SW480 (cell line): ENCODE measurements at regions not wholly inside any gene's neighbourhood (a gene's known extent, or its start where the extent isn't known, plus 50 kb on each side); places are given as distances from the start of the nearest gene placed in this dataset.
"Not testable (repeated sequence)": the region's sequence is repeated elsewhere in the genome, so short reads cannot be mapped to it uniquely, and the experiment has no call there.

Experiments
- DNase-seq: peaks from one replicate; pipeline ENCODE4 v3.0.0-alpha.2; 2016; ENCODE audit warnings: low spot score

DNA sequence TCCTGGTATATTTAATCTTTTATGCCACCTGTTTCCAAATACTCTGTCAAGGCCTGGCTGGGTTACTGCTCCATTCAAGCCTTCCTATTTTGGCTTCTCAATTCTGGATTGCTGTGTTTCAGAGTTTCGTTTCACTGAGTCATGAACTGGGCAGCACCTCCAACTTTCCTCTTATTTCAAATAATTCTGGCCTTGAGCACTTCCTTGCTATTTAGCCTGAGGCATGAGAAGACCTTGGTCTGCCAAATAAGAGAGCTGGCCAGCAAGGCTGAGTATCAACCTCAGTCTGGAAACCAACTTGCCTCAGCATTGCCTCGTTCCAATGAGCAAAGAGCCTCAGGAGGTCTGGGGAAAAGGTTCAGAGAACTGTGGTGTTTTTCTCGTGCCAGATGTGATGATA is 66.6 kb downstream of the TNFAIP3 start:
- no peak for DNase-seq

DNA sequence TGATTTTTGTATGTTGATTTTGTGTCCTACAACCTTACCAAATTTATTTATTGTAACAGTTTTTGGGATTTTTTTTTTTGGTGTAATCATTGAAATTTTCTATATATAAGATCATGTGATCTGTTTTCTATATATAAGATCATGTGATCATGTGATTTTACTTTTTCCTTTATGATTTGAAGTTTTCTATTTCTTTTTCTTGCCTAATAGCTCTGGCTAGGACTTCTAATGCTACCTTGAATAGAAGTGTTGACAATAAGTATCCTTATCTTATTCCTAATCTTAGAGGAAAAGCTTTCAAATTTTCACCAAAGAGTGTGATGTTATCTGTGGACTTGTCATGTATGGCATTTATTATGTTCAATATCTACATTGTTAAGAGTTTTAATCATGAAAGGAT is 69.7 kb downstream of the TNFAIP3 start:
- no peak for DNase-seq

GRCh38 chr6:137937834-137938233 is 70.8 kb downstream of the TNFAIP3 start:
- no peak for DNase-seq

- DNase-seq = no peak
These were observed 71.8 kb downstream of the TNFAIP3 start for GRCh38 chr6:137938770-137939379.

- no peak for DNase-seq
These were observed 74.9 kb downstream of the TNFAIP3 start for GRCh38 chr6:137941995-137942394.

- DNase-seq = no peak
These were observed 75.7 kb downstream of the TNFAIP3 start for GRCh38 chr6:137942736-137943135.

DNA sequence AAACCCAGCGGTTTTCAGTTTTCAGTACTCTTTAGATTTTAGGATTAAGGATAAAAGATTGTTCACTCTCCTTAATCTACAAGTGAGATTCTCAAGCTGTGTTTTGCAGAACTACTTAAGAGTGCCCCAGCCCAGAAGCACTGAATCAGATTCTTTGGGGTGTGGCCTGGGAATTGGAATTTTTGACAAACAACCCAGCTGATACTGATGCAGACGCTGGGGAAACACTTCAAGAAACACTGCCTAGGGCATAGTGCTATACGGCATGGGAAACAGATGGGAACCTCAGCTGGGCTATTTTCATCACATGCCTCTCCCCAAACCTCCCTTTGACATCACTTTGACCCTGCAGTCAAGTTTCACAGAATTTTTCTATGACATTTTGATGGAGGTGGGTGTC is 77.3 kb downstream of the TNFAIP3 start:
- not testable (repeated sequence) for DNase-seq

- DNase-seq = peak; percentile 35
These were observed 77.9 kb downstream of the TNFAIP3 start for GRCh38 chr6:137944793-137945498.

- no peak for DNase-seq
These were observed 82.8 kb downstream of the TNFAIP3 start for GRCh38 chr6:137949686-137950390.

DNA sequence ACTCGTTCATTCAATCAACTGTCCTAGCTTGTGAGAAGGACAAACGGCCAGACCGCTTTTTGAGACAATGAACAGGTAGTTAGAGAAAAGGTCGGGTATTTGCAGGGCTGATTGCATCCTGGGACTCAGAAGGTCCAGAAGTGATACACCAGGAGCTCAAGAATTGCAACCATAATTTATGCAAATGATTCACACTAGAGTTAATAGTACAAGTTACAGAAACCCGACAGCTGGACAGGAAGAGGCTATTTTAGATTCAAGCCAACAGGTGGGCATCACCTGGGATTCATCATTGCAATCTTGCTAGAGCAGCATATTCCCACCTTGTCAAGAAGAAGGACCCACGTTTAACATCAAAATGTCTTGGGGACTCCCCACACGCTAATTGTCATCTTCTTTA is 83.5 kb downstream of the TNFAIP3 start:
- no peak for DNase-seq

DNA sequence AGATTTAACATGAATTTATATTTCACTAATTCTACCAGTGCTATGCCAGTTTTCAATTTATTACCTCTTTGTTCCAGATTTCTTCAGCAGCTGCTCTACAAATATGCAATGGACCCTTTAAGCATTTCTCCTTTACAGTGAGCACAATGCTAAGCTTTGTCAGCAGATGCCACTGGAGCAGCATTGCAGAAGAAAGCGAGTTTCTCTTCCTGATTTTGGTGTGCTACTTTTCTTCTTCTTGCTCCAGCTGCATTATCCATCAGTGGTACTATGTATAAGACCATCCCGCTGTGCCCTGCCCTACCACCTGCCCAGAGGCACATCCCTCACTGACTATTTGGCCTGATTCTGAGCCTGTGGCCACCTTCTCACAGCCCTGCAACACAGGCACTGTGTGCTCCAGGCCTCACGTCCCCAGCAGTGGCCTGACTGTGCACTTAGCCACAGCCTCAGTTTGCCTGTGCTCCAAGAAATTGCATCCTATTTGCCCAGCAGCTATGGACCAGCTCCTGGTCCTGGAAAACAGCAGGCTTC is 84.1 kb downstream of the TNFAIP3 start:
- DNase-seq = no peak

GRCh38 chr6:137952247-137952646 is 85.2 kb downstream of the TNFAIP3 start:
- no peak for DNase-seq

DNA sequence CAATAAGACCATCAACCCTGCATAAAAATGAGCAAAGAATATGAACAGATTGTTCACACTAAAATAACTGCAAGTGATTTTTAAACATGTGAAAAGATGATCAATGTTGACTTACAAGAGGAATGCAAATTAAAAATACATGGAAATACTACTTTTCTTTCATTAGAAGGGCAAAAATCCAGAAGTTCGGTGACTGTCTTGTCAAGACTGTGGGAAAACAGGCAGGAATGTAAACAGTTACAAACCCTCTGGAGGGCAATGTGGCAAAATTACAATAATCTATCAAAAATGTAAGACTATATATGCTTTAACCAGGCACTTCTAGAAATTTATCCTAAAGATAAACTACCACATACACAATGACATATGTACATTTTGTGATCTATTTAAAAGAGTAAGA is 86.7 kb downstream of the TNFAIP3 start:
- no peak for DNase-seq

GRCh38 chr6:137954253-137954652 is 87.2 kb downstream of the TNFAIP3 start:
- DNase-seq = no peak

DNA sequence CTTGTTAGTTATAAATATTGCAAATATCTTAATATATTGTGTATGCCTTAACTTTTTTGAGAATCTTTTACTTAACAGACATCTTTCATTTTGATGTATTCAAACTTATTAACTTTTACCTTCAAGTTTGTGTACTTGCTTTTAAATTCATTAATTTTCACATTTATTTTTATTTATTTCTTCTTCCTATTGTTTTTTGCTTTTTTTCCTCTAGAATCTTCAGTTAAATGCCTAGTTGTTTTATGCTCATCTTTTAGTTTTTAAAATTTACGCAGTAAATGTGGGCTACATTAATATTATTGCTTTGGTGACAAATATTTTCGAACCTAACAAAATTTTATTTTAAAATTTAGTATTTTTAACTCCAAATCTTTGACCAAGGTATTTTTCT is 89.0 kb downstream of the TNFAIP3 start:
- DNase-seq = no peak

DNA sequence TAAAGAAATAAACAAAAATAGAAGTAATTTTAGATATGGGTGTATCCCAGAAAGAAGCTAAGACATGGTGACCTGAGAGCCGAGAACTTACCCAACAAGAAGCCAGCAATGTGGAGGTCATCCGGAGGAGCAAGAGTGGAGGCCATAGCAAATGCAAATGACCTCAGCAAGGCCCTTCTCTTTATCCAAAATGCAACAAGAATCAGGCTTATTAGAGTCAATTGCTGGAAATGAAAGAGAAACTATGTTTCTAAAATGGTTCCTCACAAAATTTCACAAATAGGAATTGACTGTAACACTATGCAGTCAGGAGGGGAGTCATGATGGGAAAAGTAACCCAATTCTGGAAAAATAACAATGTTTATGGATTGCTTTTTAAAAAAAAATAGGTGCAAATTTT is 90.4 kb downstream of the TNFAIP3 start:
- DNase-seq = no peak

DNA sequence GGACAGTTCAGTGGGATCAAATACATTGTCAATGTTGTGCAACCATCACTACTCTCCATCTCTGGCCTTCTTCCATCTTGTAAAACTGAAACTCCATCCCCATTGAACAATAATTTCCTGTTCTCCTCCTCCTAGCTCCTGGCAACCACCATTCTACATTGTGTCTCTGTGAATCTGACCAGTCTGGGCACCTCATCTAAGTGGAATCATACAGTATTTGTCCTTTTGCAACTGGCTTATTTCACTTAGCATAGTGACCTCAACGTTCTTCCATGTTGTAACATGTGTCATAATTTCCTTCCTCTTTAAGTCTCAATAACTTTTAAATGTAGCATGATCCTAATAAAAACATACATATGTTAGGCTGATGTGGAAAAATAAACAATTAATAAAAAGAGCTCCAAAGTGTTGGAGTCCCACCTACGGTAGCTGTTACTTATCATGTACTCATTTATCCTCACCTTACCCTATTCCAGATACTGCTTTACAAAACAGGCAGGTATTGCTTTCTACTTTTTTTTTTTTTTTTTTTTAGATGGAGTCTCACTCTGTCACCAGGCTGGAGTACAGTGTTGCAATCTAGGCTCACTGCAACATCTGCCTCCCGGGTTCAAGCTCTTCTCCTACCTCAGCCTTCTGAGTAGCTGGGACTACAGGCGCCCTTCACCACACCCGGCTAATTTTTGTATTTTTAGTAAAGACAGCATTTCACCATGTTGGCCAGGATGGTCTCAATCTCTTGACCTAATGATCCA is 91.9 kb downstream of the TNFAIP3 start:
- no peak for DNase-seq

GRCh38 chr6:137962725-137963124 is 95.7 kb downstream of the TNFAIP3 start:
- no peak for DNase-seq

- no peak for DNase-seq
These were observed 97.8 kb downstream of the TNFAIP3 start for GRCh38 chr6:137964876-137965275.

- DNase-seq = no peak
These were observed 100.8 kb downstream of the TNFAIP3 start for GRCh38 chr6:137967689-137968454.

- DNase-seq = no peak
These were observed 101.4 kb downstream of the TNFAIP3 start for GRCh38 chr6:137968455-137968804.

DNA sequence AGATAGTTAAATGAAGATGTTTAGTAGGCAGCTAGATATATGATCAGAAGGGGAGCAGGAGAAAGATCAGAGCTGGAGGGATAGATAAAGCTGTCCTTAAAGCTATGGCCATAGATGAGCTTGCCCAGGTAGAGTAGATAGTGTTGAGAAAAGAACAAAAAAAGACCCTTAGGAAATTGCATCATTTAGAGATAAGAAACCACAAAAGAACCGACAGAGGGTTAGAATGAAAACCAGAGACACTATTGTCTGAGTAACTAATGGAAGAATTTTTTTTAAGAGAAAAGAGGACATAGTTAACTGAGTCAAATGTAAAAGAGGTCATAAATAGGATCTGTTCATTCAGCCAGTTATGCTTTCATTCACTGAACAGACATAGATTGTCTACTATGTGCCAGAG is 101.8 kb downstream of the TNFAIP3 start:
- no peak for DNase-seq
